ENCODE measurements at regions not wholly inside any gene's neighbourhood (a gene's known extent, or its start where the extent isn't known, plus 50 kb on each side); places are given as distances from the start of the nearest gene placed in this dataset.

DNA sequence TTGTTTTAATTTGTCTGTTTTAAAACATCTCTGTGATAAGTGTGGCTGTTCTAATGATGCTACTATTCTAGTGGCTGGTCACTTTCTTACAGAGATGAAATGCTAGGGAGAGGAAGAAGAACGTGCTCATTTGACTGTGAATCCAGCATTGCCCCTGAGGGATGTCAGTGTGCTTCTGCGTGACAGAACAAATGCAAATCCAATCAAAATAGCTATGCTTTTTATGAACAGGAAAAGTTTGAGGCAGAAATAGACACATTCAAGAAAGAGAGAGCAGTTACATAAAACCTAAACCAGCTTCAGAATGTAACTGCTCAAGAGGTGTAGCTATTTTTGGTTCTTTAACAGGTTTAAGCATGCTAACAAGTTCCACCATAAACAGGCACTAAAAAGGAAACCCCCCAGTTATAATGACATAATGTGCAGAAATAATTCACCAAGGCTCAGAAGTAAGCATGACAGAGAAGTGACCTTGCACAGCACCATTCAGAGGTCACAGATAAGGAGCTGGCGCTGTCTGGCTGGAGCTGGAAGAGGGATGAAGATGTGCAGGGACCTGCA lies 385.3 kb downstream of the EPM2A start:
- TF ChIP-seq POLR2A (IDR thresholded peaks at IDR 0.05; ENCODE audit: low read length): no peak
- TF ChIP-seq GATA1 (IDR thresholded peaks at IDR 0.05; ENCODE audit: low read depth, low read length): no peak
